Fibroblast of peridontal ligament (primary cell): ENCODE measurements at regions not wholly inside any gene's neighbourhood (a gene's known extent, or its start where the extent isn't known, plus 50 kb on each side); places are given as distances from the start of the nearest gene placed in this dataset.
A peak's percentile ranks its signal among the peaks of the same experiment; 100 is the strongest.

ENCODE experiments used
- DNase-seq: peaks from one replicate; pipeline ENCODE4 v3.0.0-alpha.2; 2010; ENCODE audit errors: extremely low read depth

DNA sequence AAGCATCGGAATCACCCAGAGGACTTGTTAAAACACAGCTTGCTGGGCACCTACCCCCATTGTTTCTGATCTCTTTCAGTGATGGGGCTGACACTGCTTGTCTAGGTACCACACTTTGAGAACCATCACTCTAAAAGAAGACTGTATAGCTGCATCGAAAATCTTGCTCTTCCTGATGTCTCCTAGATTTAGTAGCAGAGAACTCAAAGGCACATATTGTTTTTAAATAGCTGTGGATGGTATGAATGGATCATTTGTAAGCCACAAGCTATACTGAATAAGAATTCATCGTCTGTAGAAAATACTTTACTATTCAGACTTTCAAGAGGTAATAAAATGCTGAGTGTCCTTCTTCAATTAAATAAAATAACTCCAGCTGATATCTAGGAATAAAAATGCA, 405.4 kb downstream of the ANKRD50 start:
- DNase-seq = no peak

GRCh38 chr4:124318292-124318691, 394.2 kb downstream of the ANKRD50 start:
- no peak for DNase-seq

GRCh38 chr4:124321364-124321763, 391.2 kb downstream of the ANKRD50 start:
- peak; percentile 31 for DNase-seq

GRCh38 chr4:124322234-124323065, 390.1 kb downstream of the ANKRD50 start:
- DNase-seq = peak; percentile 80

DNA sequence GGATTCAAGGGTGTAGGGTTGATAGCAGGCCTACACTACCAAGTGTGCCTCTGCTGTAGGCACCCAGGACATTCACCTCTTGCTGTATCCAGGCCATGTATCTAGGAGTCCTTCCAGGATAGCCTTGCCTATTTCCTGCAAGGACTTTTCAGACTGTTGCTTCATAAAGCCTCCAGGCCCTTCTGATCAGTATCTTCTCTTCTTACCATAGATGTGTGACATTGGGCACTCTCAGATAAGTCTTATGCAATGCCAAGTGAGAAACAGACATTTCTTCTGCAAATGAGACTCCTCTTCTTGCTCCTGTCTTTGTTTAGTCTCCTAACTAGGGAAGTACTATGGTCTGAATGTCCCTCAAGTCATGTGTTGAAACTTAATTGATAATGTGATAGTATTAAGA, 386.8 kb downstream of the ANKRD50 start:
- DNase-seq = no peak

GRCh38 chr4:124329134-124329533, 383.4 kb downstream of the ANKRD50 start:
- no peak for DNase-seq

- no peak for DNase-seq
Observed at GRCh38 chr4:124330045-124330444, 382.5 kb downstream of the ANKRD50 start.

GRCh38 chr4:124331781-124332180, 380.8 kb downstream of the ANKRD50 start:
- DNase-seq = no peak

- no peak for DNase-seq
Observed at GRCh38 chr4:124333466-124333865, 379.1 kb downstream of the ANKRD50 start.

DNA sequence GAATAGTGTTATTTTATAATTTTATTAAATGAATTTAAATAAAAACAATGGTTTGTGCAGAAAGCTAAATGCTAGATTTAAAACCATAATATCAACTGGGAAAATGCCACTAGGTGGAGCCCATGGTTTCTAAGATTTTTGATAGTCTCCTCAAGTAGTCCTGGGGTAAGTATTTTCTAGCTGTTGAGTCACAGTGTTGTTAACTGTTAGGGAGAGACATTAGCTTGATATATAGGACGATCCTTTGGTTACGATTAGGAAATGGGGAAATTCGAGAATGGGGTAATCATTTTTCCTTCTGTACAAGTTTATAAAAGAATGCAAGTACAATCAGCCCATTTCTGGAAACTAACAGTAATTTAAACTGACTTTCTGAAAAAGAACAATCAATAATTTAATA, 378.4 kb downstream of the ANKRD50 start:
- peak; percentile 94 for DNase-seq

DNA sequence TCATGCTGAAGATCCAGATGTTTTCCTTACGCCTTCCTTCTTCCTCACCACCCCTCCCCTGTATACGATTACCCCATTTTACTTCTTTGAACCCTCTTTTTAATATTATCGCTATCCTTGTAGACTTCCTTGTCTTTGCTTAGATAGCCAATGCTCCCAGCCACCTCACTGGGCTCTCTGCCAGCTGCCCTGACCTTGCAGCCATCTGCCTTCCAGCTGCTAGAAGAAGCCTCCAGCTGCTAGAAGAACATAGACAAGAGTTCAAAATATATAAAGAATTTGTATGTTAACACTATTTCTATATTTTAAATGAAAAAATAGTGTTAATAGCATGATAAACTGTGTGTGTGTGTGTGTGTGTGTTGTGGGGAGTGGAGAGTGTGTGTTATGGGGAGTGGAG, 374.7 kb downstream of the ANKRD50 start:
- no peak for DNase-seq

DNA sequence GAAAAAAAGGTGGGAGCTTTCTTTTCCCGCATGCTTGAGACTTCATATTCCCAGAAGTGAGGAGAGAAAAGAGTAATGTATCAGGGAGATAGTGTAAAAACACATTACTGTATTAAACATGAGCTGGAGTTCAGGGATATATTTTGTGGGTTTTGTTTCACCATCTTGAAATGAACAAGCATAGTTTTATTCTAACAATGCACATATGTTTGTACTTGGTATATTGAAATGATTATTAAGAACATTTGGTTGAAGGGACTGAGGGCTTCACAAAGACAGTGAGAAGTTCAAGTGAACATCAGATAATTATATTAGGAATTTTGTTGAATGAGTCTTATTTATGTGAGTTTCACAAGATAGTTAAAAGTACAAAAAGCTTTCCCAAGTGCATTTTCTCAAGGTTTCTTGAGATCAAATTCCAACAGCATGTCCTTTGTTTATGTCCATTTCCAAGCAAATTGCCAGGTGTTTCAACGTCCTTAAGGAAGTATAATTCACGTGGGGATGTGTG, 368.8 kb downstream of the ANKRD50 start:
- DNase-seq = peak; percentile 36

- no peak for DNase-seq
Observed at GRCh38 chr4:124372916-124373315, 339.6 kb downstream of the ANKRD50 start.

DNA sequence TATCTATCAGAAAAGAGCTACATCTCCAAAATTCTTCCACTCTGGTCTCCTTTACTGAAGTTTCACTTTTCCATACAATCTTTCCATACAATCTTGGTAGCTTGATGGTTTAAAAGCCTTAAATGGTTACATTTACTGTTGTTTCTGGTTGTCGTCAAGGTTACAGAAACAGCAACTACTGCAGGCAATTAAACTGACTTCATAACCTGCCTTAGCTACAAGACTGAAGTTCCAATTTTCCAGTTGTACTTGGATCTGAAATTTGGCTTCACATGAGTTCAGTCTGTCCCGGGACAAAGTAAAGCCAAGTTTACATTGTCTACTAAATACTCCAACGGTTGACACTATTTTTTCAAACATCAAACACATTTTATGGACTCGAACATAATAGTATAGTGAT, 326.4 kb downstream of the ANKRD50 start:
- peak; percentile 20 for DNase-seq

DNA sequence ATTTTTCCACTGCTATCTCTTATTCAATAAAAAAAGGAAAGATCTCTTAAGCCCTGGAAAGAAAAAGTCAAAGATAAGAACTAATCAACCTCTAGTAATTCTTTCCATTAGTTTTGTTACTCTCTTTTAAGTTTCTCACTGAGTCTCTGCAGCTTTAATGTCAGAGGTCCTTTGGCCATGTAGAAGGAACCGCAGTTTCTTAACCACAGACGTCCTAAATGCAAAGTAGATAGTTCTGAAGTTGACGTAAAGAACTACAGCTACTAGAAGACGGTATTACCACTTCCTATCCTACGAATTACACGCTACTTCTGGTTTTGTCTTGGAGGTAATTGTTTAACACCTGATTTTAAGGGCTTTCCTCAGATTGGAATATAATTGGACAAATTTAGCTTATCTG, 325.9 kb downstream of the ANKRD50 start:
- no peak for DNase-seq

DNA sequence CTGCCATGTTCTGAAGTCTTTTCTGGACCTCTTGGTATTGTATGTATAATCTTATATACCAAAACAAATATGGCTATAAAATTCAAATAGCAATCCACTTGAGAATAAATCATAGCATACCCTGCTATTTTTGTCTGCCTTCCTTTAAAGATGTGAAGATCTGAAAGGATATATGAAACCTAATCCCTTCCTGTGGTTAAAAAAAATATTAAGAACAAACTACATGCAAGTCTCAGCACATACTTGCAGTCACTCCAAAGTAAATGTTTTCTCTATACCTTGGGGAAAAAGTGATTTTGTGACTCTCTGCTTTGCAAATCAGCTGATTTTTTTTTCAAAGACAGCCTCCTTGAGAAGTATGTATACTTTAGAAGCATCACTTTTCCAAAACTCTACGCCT, 322.9 kb downstream of the ANKRD50 start:
- DNase-seq = peak; percentile 23

- DNase-seq = no peak
Observed at GRCh38 chr4:124390861-124391260, 321.7 kb downstream of the ANKRD50 start.

- DNase-seq = no peak
Observed at GRCh38 chr4:124396333-124396732, 316.2 kb downstream of the ANKRD50 start.

GRCh38 chr4:124401606-124402005, 310.9 kb downstream of the ANKRD50 start:
- DNase-seq = no peak

GRCh38 chr4:124409044-124409443, 303.5 kb downstream of the ANKRD50 start:
- peak; percentile 64 for DNase-seq

DNA sequence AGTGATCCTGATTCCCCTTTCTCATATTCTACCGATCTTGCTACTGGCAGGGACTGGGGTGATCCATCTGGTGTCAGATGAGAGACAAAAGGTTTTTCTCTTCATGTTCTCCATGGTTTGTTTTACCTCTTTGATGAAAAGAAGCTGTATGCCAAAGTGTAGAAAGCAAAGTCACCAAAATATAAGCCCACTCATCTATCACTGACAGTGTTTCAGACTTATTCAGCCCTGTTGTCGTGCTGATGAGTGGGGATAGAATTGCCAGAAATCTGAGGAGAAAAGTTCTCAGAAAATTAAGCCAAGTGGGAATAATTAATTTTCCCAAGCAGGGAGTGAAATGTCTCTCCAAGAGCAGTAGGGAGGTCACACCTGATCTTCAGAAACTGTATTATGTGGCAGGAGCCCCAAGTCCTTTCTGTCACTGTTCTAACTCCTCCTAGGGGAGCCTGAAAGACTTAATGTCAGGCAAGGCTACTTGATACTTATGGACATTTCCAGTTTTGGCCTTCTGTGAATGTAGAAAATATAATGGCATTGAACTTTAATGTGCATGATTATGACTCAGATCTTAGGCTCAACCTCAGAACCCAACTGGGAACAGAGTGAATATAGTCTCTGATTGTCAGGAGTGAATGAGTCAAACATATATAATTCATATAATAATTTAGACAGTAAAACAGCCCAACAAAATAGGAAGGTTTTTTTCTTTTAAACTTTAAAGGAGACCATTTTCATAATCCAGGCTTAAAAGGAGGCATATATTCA, 298.1 kb downstream of the ANKRD50 start:
- peak; percentile 63 for DNase-seq

DNA sequence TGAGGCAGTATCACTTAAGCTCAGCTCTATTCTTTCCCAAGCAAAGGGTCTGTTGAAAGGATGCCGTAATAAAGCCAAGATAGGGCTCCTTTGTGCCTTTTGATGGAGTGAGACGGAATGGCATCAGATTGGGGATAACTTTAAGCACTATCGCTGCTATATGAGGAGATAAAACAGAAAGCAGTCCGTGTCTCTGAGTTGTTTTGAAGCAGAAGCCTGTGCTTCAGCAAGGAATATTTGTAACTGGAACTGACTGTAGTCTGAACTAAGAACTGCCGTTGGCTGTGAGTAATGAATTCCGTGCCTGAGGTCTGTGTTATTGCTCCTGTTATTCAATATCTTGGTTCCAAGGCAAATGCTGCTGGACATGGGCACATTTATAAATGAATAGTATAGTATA, 297.4 kb downstream of the ANKRD50 start:
- peak; percentile 61 for DNase-seq

GRCh38 chr4:124417371-124417770, 295.2 kb downstream of the ANKRD50 start:
- no peak for DNase-seq
